Body of pancreas (tissue), 4 donors: ENCODE measurements at regions not wholly inside any gene's neighbourhood (a gene's known extent, or its start where the extent isn't known, plus 50 kb on each side); places are given as distances from the start of the nearest gene placed in this dataset.
A peak's percentile ranks its signal among the peaks of the same experiment; 100 is the strongest.

Experiments used
- ATAC-seq: fragments of 150-250 bp; one replicate; pipeline ENCODE4 v1.9.1; 2016
- DNase-seq, 4 donors: peaks; one replicate each; pipeline ENCODE4 v3.0.0-alpha.2; 2019
- H3K27ac ChIP-seq, 4 donors: fragments of 200-600 bp; sonication (generic); 1 replicate in 3 of 4; 2 replicates in 1 of 4; pipeline versions ENCODE4 v1.5.1 to v1.6.1; 2016 to 2019; ENCODE audit warnings: mild to moderate bottlenecking in 1 of 4, mixed read lengths in 1 of 4, moderate library complexity in 1 of 4
- H3K27me3 ChIP-seq, 2 donors: fragments of 200-600 bp; sonication (generic); one replicate each; pipeline ENCODE4 v1.6.0; 2016; ENCODE audit warnings: mild to moderate bottlenecking in 1 of 2
- H3K36me3 ChIP-seq, 2 donors: fragments of 200-600 bp; sonication (generic); replicated peaks in 1 of 2; 2 replicates each; pipeline ENCODE4 v1.5.1; 2016; ENCODE audit warnings: low read depth in 2 of 2; ENCODE audit not compliant: insufficient read depth in 1 of 2
- H3K4me1 ChIP-seq: fragments of 200-600 bp; sonication (generic); one replicate; pipeline ENCODE4 v1.6.0; 2016
- H3K4me3 ChIP-seq, 2 donors: fragments of 200-600 bp; sonication (generic); 1 replicate in 1 of 2; 2 replicates in 1 of 2; pipeline ENCODE4 v1.5.1; 2016 to 2019
- H3K9me3 ChIP-seq, 3 donors: fragments of 200-600 bp; sonication (generic); 1 replicate in 2 of 3; 2 replicates in 1 of 3; pipeline ENCODE4 v1.5.1; 2016
- POLR2A ChIP-seq, 3 donors: fragments of 450-650 bp; IDR thresholded peaks; one replicate each; pipeline ENCODE4 v1.6.1; 2016; ENCODE audit warnings: antibody characterized with exemption in 3 of 3, mild to moderate bottlenecking in 2 of 3
- WGBS, 2 donors: methylation state at CpG; one replicate each; pipeline ENCODE4 v1.1.5; 2017; 5-methylcytosine and 5-hydroxymethylcytosine counted together
- intact Hi-C: fragments of 100-400 bp; cut with DNase I; formaldehyde crosslinking; loops from one replicate; pipeline ENCODE4 v1.15.1; 2023
- TF ChIP-seq, protein P1 (sequence below), 7 experiments: fragments of 450-650 bp in 4 of 7; fragments of 200-600 bp in 3 of 7; sonication (generic) in 3 of 7; IDR thresholded peaks; one replicate each; pipeline ENCODE4 v1.5.1; 2016 to 2019; ENCODE audit warnings: antibody characterized with exemption in 7 of 7

DNA sequence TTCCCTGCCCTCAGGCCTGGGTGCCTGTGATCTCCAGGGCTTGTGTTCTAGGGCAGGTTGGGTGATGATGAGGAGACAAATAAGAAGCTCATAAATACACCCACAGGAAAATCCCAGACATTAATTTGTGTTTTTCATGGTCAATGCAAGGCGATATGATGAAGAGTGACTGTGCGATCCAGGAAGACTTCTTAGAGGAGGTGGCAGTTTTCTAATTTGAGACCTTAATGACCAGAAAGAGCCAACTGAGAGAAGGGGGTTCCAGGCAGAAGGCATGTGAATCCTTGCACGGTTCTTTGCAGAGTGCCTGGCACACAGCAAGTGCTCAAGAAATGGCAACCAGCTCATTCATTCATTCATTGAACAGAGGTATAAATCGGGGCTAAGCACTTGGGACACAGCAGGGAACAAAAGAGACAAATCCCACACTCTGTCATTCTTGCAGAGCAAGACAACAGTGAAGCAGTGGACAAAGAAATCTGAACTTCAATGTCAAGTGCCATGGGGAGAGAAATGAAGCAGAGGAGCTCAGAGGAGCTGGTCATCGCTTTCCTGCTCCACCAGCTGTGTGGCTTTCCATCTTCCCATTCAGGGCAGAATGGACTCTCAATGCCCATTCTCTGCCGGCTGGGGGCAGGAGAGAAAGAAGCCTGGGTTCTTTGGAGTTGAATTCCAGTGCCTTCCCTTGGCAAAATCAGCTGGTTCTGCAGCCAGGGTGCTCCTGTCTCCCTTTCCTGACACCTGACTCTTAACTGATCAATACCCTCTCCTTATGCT lies 128.3 kb downstream of the AACS start:
- H3K27ac ChIP-seq = no peak overlapping the region
- no peak overlapping the region for H3K4me3 ChIP-seq
- H3K9me3 ChIP-seq = no peaks in the 10 kb centered on the region
- peaks cover 0 to 23% of the 10 kb centered on the region in 2 donors for H3K27me3 ChIP-seq
- 51 to 56% methylated on average over 6 of the region's 6 CpGs for WGBS, 2 donors
- H3K4me1 ChIP-seq = no peaks in the 10 kb centered on the region
- DNase-seq (no peak), ATAC-seq (no peak)
- TF ChIP-seq, protein P1, sequence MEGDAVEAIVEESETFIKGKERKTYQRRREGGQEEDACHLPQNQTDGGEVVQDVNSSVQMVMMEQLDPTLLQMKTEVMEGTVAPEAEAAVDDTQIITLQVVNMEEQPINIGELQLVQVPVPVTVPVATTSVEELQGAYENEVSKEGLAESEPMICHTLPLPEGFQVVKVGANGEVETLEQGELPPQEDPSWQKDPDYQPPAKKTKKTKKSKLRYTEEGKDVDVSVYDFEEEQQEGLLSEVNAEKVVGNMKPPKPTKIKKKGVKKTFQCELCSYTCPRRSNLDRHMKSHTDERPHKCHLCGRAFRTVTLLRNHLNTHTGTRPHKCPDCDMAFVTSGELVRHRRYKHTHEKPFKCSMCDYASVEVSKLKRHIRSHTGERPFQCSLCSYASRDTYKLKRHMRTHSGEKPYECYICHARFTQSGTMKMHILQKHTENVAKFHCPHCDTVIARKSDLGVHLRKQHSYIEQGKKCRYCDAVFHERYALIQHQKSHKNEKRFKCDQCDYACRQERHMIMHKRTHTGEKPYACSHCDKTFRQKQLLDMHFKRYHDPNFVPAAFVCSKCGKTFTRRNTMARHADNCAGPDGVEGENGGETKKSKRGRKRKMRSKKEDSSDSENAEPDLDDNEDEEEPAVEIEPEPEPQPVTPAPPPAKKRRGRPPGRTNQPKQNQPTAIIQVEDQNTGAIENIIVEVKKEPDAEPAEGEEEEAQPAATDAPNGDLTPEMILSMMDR (IDR thresholded peaks at IDR 0.05) = peak in 1 of 7 experiments; percentile 3
- no peak for TF ChIP-seq POLR2A (IDR thresholded peaks at IDR 0.05)
- no peaks in the 10 kb centered on the region for H3K36me3 ChIP-seq
- intact Hi-C loops = loop anchor here (5.0 kb wide), 1 partner anchor 194 kb away; no protein-coding TSS in a partner anchor

DNA sequence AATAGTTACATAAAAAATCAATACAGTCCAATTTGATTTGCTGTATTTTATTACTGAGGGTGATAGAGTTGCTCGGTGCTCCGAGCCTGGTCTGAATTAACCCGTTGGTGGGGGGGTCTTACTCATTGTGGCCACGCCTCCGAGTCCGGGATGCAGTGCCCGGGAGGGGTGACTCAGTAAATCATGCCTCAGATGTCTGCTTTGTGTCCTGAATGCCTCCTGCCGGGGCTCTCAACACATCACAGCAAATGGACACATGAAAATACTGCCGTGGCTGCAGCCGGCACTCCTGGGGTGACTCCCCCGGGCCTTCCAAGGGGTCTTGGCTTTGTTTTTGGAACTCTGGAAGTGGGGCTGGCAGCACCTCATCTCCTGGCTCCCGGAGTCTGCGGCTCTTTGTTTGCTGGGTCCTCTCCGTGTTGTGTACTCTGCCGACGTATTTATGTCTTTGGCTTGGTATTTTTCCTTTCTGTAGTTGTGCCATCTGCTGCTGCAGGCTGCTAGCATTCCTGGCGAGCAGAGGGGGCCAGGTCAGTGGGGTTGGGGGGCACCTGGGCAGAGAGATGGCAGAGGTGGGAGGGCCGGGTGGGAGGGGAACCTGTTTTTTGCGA lies 129.0 kb downstream of the AACS start:
- intact Hi-C loops = loop anchor here (5.0 kb wide), 1 partner anchor 193 kb away; no protein-coding TSS in a partner anchor
- peaks cover 0 to 18% of the 10 kb centered on the region in 2 donors for H3K27me3 ChIP-seq
- no peak for DNase-seq
- no peaks in the 10 kb centered on the region for H3K9me3 ChIP-seq
- no peaks in the 10 kb centered on the region for H3K4me1 ChIP-seq
- H3K4me3 ChIP-seq = no peak overlapping the region
- H3K27ac ChIP-seq = no peak overlapping the region
- TF ChIP-seq POLR2A (IDR thresholded peaks at IDR 0.05) = no peak
- TF ChIP-seq, protein P1 (IDR thresholded peaks at IDR 0.05) = no peak
- H3K36me3 ChIP-seq = no peaks in the 10 kb centered on the region
- WGBS, 2 donors = 8 to 11% methylated on average over 15 to 19 of the region's 19 CpGs
- no peak for ATAC-seq

DNA sequence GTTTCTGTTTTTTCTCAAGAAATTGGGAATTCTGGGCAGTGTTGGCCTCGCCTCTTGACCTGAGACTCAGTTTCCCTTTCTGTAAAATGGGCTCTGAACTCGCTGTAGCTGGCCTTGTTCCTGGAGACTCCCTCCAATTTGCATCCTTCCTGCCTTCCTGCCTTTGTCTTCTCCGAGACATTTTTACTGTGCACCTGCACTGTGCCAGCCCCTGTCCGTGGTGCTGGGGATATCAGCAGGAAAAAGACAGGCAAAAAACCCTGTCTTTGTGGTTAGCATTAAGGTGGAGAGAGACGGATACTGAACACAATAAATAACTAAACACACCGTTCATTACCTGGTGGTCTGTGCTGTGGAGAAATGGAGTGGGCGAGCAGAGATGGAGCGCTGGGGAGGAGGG lies 129.8 kb downstream of the AACS start:
- ATAC-seq (no peak), DNase-seq (no peak)
- WGBS, 2 donors = 43 to 48% methylated on average over 8 of the region's 8 CpGs
- Histone ChIP-seq H3K9me3 (no peaks in the 10 kb centered on the region), H3K27ac (no peak overlapping the region), H3K4me3 (no peak overlapping the region), H3K4me1 (no peaks in the 10 kb centered on the region), H3K27me3 (peaks cover 0 to 11% of the 10 kb centered on the region in 2 donors), H3K36me3 (no peaks in the 10 kb centered on the region)
- intact Hi-C loops = loop anchor here (5.0 kb wide), 1 partner anchor 192 kb away; no protein-coding TSS in a partner anchor
- TF ChIP-seq POLR2A (IDR thresholded peaks at IDR 0.05) = no peak
- TF ChIP-seq, protein P1 (IDR thresholded peaks at IDR 0.05) = no peak

DNA sequence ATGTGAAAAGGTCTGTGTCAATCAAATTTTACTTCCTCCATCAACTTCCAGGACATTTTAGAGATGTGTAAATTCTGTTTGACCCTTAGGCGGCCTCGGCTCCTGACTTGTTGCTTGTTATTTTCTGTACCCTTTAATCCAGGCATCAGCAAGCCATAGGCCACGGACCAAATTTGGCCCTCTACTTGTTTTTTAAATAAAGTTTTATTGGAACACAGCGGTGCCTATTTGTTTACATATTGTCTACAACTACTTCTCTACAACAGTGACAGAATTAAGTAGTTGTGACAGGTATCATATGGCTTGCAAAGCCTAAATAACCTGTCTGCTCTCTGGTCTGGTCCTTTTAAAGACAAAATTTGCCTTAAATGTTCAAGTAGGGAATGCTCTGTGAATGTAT lies 132.1 kb downstream of the AACS start:
- no peak for TF ChIP-seq POLR2A (IDR thresholded peaks at IDR 0.05)
- TF ChIP-seq, protein P1 (IDR thresholded peaks at IDR 0.05) = no peak
- H3K4me3 ChIP-seq = no peak overlapping the region
- peaks cover 0 to 7% of the 10 kb centered on the region in 2 donors for H3K27me3 ChIP-seq
- ATAC-seq = no peak
- no peak overlapping the region for H3K27ac ChIP-seq
- no peaks in the 10 kb centered on the region for H3K9me3 ChIP-seq
- no peak for DNase-seq
- WGBS, 2 donors = 91 to 97% methylated on average over 4 of the region's 4 CpGs
- intact Hi-C loops = no loop called here
- H3K36me3 ChIP-seq = no peaks in the 10 kb centered on the region
- no peaks in the 10 kb centered on the region for H3K4me1 ChIP-seq
